ENCODE measurements at regions not wholly inside any gene's neighbourhood (a gene's known extent, or its start where the extent isn't known, plus 50 kb on each side); places are given as distances from the start of the nearest gene placed in this dataset.

DNA sequence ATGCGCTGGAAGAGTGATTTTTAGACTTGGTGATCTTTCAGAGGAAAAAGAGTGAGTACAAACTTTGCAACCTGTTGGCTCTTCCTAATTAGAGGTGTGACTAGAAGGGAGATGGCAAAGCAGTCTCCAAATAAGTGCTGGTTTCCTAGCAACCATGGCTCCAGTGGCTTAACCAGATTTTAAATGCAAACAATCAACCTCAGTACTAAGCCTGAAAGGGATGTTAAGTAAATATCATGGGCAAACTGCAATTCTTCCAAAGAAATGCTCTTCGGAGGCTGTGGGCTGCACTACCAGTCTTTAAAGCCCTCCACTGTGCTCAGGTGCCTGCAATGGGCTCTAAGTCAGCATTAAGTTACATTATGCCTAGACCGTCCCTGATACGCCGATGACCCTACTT, 678.1 kb upstream of the CCDC54 start:
- TF ChIP-seq POLR2AphosphoS5 (IDR thresholded peaks at IDR 0.05): no peak
- no peak for TF ChIP-seq EP300 (IDR thresholded peaks at IDR 0.05)
- no peak for TF ChIP-seq POLR2A (IDR thresholded peaks at IDR 0.05; ENCODE audit: low read depth)
- TF ChIP-seq, protein P1, sequence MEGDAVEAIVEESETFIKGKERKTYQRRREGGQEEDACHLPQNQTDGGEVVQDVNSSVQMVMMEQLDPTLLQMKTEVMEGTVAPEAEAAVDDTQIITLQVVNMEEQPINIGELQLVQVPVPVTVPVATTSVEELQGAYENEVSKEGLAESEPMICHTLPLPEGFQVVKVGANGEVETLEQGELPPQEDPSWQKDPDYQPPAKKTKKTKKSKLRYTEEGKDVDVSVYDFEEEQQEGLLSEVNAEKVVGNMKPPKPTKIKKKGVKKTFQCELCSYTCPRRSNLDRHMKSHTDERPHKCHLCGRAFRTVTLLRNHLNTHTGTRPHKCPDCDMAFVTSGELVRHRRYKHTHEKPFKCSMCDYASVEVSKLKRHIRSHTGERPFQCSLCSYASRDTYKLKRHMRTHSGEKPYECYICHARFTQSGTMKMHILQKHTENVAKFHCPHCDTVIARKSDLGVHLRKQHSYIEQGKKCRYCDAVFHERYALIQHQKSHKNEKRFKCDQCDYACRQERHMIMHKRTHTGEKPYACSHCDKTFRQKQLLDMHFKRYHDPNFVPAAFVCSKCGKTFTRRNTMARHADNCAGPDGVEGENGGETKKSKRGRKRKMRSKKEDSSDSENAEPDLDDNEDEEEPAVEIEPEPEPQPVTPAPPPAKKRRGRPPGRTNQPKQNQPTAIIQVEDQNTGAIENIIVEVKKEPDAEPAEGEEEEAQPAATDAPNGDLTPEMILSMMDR (IDR thresholded peaks at IDR 0.05): no peak
- intact Hi-C loops (cut with DNase I): no loop called here
- H3K36me3 ChIP-seq: no peaks in the 10 kb centered on the region
- H3K9me3 ChIP-seq: no peaks in the 10 kb centered on the region
- DNase-seq (ENCODE audit: extremely low spot score): no peak
- no peaks in the 10 kb centered on the region for H3K4me1 ChIP-seq
- H3K27ac ChIP-seq (replicated peaks in 1 of 4): no peak overlapping the region
- H3K4me3 ChIP-seq: no peak overlapping the region
- WGBS: 87% methylated on average over 5 of the region's 5 CpGs
- H3K27me3 ChIP-seq: no peaks in the 10 kb centered on the region

- Histone ChIP-seq H3K27me3 (no peaks in the 10 kb centered on the region), H3K4me1 (no peaks in the 10 kb centered on the region), H3K27ac (replicated peaks in 1 of 4) (no peak overlapping the region), H3K4me3 (no peak overlapping the region), H3K36me3 (no peaks in the 10 kb centered on the region), H3K9me3 (no peaks in the 10 kb centered on the region)
- DNase-seq (ENCODE audit: extremely low spot score): no peak
- no peak for TF ChIP-seq POLR2A (IDR thresholded peaks at IDR 0.05; ENCODE audit: low read depth)
- TF ChIP-seq, protein P1 (IDR thresholded peaks at IDR 0.05): no peak
- no peak for TF ChIP-seq EP300 (IDR thresholded peaks at IDR 0.05)
- TF ChIP-seq POLR2AphosphoS5 (IDR thresholded peaks at IDR 0.05): no peak
- 92% methylated on average over 1 of the region's 1 CpG for WGBS
- intact Hi-C loops (cut with DNase I): no loop called here
Measured at GRCh38 chr3:106700981-106701380, 676.3 kb upstream of the CCDC54 start.

- Histone ChIP-seq H3K4me3 (no peak overlapping the region), H3K9me3 (no peaks in the 10 kb centered on the region), H3K27ac (replicated peaks in 1 of 4) (no peak overlapping the region), H3K4me1 (no peaks in the 10 kb centered on the region), H3K27me3 (no peaks in the 10 kb centered on the region), H3K36me3 (no peaks in the 10 kb centered on the region)
- intact Hi-C loops (cut with DNase I): no loop called here
- WGBS: 90% methylated on average over 2 of the region's 2 CpGs
- DNase-seq (ENCODE audit: extremely low spot score): no peak
- TF ChIP-seq, protein P1 (IDR thresholded peaks at IDR 0.05): no peak
- TF ChIP-seq POLR2A (IDR thresholded peaks at IDR 0.05; ENCODE audit: low read depth) (no peak), POLR2AphosphoS5 (IDR thresholded peaks at IDR 0.05) (no peak), EP300 (IDR thresholded peaks at IDR 0.05) (no peak)
Measured at GRCh38 chr3:106703524-106703923, 673.7 kb upstream of the CCDC54 start.

- Histone ChIP-seq H3K4me3 (no peak overlapping the region), H3K27ac (replicated peaks in 1 of 4) (no peak overlapping the region), H3K27me3 (no peaks in the 10 kb centered on the region), H3K4me1 (no peaks in the 10 kb centered on the region), H3K9me3 (no peaks in the 10 kb centered on the region), H3K36me3 (no peaks in the 10 kb centered on the region)
- TF ChIP-seq, protein P1 (IDR thresholded peaks at IDR 0.05): no peak
- TF ChIP-seq POLR2A (IDR thresholded peaks at IDR 0.05; ENCODE audit: low read depth): no peak
- TF ChIP-seq POLR2AphosphoS5 (IDR thresholded peaks at IDR 0.05): no peak
- TF ChIP-seq EP300 (IDR thresholded peaks at IDR 0.05): no peak
- WGBS: 83% methylated on average over 1 of the region's 1 CpG
- intact Hi-C loops (cut with DNase I): no loop called here
- DNase-seq (ENCODE audit: extremely low spot score): no peak
Measured at GRCh38 chr3:106707347-106707746, 669.9 kb upstream of the CCDC54 start.

- Histone ChIP-seq H3K4me3 (no peak overlapping the region), H3K36me3 (no peaks in the 10 kb centered on the region), H3K27ac (replicated peaks in 1 of 4) (no peak overlapping the region), H3K4me1 (no peaks in the 10 kb centered on the region), H3K27me3 (no peaks in the 10 kb centered on the region), H3K9me3 (peaks cover 0 to 10% (median 0%) of the 10 kb centered on the region in 4 donors)
- no peak for DNase-seq (ENCODE audit: extremely low spot score)
- TF ChIP-seq POLR2AphosphoS5 (IDR thresholded peaks at IDR 0.05) (no peak), POLR2A (IDR thresholded peaks at IDR 0.05; ENCODE audit: low read depth) (no peak), EP300 (IDR thresholded peaks at IDR 0.05) (no peak)
- TF ChIP-seq, protein P1 (IDR thresholded peaks at IDR 0.05): no peak
- intact Hi-C loops (cut with DNase I): no loop called here
- 84% methylated on average over 3 of the region's 3 CpGs for WGBS
Measured at GRCh38 chr3:106710596-106710995, 666.6 kb upstream of the CCDC54 start.

Data from esophagus muscularis mucosa (tissue), 4 donors.